Esophagus squamous epithelium (tissue), 5 donors: ENCODE measurements at regions not wholly inside any gene's neighbourhood (a gene's known extent, or its start where the extent isn't known, plus 50 kb on each side); places are given as distances from the start of the nearest gene placed in this dataset.
A peak's percentile ranks its signal among the peaks of the same experiment; 100 is the strongest.

Experiments
- DNase-seq: peaks from one replicate; lab custom pipeline; 2025; lab: John Stamatoyannopoulos, UW
- H3K27ac ChIP-seq, 4 donors: fragments of 200-600 bp; sonication (generic); one replicate each; pipeline ENCODE4 v1.5.1; 2016 to 2019; ENCODE audit warnings: mild to moderate bottlenecking in 1 of 4
- H3K27me3 ChIP-seq, 4 donors: fragments of 200-600 bp; sonication (generic); 1 replicate in 3 of 4; 2 replicates in 1 of 4; pipeline versions ENCODE4 v1.5.1 to v1.6.0; 2017 to 2021; ENCODE audit warnings: antibody characterized with exemption in 1 of 4
- H3K36me3 ChIP-seq, 3 donors: fragments of 200-600 bp; sonication (generic); one replicate each; pipeline ENCODE4 v1.5.1; 2016 to 2019
- H3K4me1 ChIP-seq, 3 donors: fragments of 200-600 bp; sonication (generic); one replicate each; pipeline ENCODE4 v1.5.1; 2017 to 2019
- H3K4me3 ChIP-seq, 4 donors: fragments of 200-600 bp; sonication (generic); 1 replicate in 3 of 4; 2 replicates in 1 of 4; pipeline ENCODE4 v1.5.1; 2016 to 2019; ENCODE audit warnings: mild to moderate bottlenecking in 2 of 4, moderate library complexity in 1 of 4
- H3K9me3 ChIP-seq, 3 donors: fragments of 200-600 bp; sonication (generic); one replicate each; pipeline ENCODE4 v1.5.1; 2016 to 2019
- POLR2A ChIP-seq, 4 donors: fragments of 450-650 bp; IDR thresholded peaks; one replicate each; pipeline ENCODE4 v1.6.1; 2017; ENCODE audit warnings: antibody characterized with exemption in 4 of 4, mild to moderate bottlenecking in 4 of 4, moderate library complexity in 3 of 4
- WGBS, 2 donors: methylation state at CpG; one replicate each; pipeline ENCODE4 v1.1.5; 2018; 5-methylcytosine and 5-hydroxymethylcytosine counted together
- intact Hi-C: fragments of 100-400 bp; cut with DNase I; formaldehyde crosslinking; loops from one replicate; pipeline ENCODE4 v1.15.0; 2022
- TF ChIP-seq, protein P1 (sequence below), 6 experiments: fragments of 450-650 bp in 4 of 6; fragments of 200-600 bp in 2 of 6; sonication (generic) in 2 of 6; IDR thresholded peaks; one replicate each; pipeline ENCODE4 v1.5.1; 2016 to 2019; ENCODE audit warnings: antibody characterized with exemption in 6 of 6, mild to moderate bottlenecking in 4 of 6, moderate library complexity in 4 of 6
- donor health status: DM: yes; HTN: yes; CAD: no.

DNA sequence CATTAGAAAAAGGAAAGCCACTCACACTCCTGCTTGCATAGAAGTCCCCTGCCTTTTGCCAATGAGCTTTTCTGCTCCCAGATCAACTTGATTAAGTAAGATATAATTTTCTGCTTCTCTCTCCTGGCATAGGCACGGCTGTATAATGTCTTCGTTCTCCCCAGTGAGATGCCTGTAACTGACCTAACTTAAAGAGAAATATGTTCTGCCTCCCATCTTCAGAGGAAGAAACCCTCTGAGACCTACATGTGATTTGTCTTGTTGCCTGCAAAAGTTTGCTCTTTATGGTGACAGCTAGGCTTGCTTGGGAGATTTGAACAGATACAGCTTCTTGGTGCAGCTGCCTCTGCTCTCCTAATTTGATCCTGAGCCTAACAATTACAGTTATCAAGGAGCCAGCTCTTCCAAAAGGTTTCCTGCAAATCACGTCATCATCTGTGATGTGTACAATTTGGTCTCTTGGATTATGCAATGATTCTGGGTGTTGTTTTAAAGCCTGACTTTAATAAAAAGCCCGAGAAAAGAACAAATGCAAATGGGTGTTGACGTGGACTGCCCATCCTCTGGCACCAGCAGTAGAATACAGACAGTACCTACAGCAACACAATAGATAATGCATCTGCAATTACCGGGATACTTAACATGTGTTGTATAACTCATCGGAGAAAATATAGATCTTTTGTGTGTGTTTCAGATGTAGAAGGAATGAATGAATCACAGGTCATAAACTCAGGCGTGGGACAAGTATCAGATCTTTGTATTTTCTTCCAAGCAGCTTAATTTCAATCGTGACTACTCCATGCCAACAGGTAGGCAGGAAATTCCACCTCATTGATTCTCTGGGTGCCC is 76.2 kb upstream of the KAZN start:
- no peaks in the 10 kb centered on the region for H3K9me3 ChIP-seq
- H3K4me1 ChIP-seq = peaks cover 15 to 73% (median 52%) of the 10 kb centered on the region in 3 donors
- intact Hi-C loops = no loop called here
- H3K27me3 ChIP-seq = no peaks in the 10 kb centered on the region
- peak overlapping the region; percentile 60 to 89 (median 84) for H3K27ac ChIP-seq
- H3K4me3 ChIP-seq = no peak overlapping the region
- DNase-seq = no peak
- 24 to 27% methylated on average over 9 of the region's 9 CpGs for WGBS, 2 donors
- no peak for TF ChIP-seq POLR2A (IDR thresholded peaks at IDR 0.05)
- TF ChIP-seq, protein P1, sequence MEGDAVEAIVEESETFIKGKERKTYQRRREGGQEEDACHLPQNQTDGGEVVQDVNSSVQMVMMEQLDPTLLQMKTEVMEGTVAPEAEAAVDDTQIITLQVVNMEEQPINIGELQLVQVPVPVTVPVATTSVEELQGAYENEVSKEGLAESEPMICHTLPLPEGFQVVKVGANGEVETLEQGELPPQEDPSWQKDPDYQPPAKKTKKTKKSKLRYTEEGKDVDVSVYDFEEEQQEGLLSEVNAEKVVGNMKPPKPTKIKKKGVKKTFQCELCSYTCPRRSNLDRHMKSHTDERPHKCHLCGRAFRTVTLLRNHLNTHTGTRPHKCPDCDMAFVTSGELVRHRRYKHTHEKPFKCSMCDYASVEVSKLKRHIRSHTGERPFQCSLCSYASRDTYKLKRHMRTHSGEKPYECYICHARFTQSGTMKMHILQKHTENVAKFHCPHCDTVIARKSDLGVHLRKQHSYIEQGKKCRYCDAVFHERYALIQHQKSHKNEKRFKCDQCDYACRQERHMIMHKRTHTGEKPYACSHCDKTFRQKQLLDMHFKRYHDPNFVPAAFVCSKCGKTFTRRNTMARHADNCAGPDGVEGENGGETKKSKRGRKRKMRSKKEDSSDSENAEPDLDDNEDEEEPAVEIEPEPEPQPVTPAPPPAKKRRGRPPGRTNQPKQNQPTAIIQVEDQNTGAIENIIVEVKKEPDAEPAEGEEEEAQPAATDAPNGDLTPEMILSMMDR (IDR thresholded peaks at IDR 0.05) = no peak
- H3K36me3 ChIP-seq = no peaks in the 10 kb centered on the region

GRCh38 chr1:14522926-14523241 is 75.6 kb upstream of the KAZN start:
- intact Hi-C loops = no loop called here
- Histone ChIP-seq H3K9me3 (no peaks in the 10 kb centered on the region), H3K4me1 (peaks cover 15 to 67% (median 50%) of the 10 kb centered on the region in 3 donors), H3K27me3 (no peaks in the 10 kb centered on the region), H3K36me3 (no peaks in the 10 kb centered on the region), H3K4me3 (no peak overlapping the region), H3K27ac (peak overlapping the region; percentile 60 to 89 (median 84))
- DNase-seq = no peak
- WGBS, 2 donors = 30% methylated on average over 4 of the region's 4 CpGs
- TF ChIP-seq, protein P1 (IDR thresholded peaks at IDR 0.05) = peak in 1 of 6 experiments; percentile 29
- no peak for TF ChIP-seq POLR2A (IDR thresholded peaks at IDR 0.05)

DNA sequence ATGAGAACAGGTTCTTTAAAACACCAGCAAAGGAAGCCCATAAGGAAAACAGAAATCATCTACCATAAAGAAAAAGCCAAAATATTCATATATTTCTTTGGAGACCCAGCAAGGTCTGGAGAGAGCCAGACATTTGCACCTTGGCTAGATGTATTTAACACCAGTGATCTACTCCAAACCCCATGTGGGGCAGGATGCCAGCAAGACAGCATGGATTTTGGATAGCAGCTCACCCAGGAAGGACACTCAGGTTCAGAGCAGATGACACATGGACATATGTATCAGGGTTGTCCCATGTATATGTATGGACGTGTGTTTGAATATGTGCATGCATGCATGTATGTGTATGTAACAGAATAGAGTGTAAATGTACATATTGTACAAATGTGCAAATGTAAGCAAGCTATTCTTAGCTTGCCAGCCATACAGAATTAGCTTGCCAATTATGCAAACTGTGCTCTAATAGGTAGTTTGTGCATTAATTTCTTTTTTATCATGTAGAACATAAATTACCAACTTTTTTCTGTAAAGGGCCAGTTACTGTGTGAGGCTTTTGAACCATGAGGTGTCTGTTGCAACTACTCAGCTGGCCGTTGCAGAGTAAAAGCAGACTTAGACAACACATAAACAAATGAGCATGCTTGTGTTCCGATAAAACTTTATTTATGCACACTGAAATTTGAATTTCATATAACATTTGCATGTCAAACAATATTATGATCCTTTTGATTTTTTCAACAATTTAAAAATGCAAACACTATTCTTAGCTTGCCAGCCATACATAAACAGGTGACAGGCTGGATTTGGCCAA is 73.5 kb upstream of the KAZN start:
- Histone ChIP-seq H3K36me3 (no peaks in the 10 kb centered on the region), H3K4me3 (no peak overlapping the region), H3K4me1 (peaks cover 5 to 45% (median 30%) of the 10 kb centered on the region in 3 donors), H3K27me3 (no peaks in the 10 kb centered on the region), H3K9me3 (no peaks in the 10 kb centered on the region), H3K27ac (no peak overlapping the region)
- intact Hi-C loops = no loop called here
- DNase-seq = no peak
- 81 to 85% methylated on average over 3 of the region's 3 CpGs for WGBS, 2 donors
- TF ChIP-seq, protein P1 (IDR thresholded peaks at IDR 0.05) = no peak
- TF ChIP-seq POLR2A (IDR thresholded peaks at IDR 0.05) = no peak

- Histone ChIP-seq H3K4me1 (peaks cover 0 to 9% (median 0%) of the 10 kb centered on the region in 3 donors), H3K9me3 (no peaks in the 10 kb centered on the region), H3K27ac (no peak overlapping the region), H3K36me3 (no peaks in the 10 kb centered on the region), H3K4me3 (no peak overlapping the region), H3K27me3 (no peaks in the 10 kb centered on the region)
- TF ChIP-seq POLR2A (IDR thresholded peaks at IDR 0.05) = no peak
- TF ChIP-seq, protein P1 (IDR thresholded peaks at IDR 0.05) = no peak
- no peak for DNase-seq
- intact Hi-C loops = no loop called here
- 38 to 66% methylated on average over 2 of the region's 2 CpGs for WGBS, 2 donors
Observed at GRCh38 chr1:14529475-14529874, 69.0 kb upstream of the KAZN start.

DNA sequence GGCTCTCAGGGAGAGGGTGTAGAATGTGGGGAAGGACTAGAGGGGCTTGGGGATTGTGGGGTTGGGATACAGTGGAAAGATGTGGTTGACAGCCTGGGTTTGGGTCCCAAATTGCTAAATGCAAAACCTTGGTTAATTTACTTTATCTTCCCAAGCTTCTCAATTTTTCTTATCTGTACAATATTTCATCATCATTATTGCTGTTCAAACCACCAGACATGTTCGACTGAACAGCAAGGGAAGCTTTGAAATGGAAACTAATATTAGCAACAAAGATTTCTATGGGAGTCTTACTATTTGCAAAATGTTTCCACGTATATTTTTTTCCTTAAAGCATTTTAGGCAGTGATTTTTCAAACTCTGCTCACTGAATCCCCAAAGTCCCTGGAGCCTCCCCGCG is 67.0 kb upstream of the KAZN start:
- H3K36me3 ChIP-seq = no peaks in the 10 kb centered on the region
- intact Hi-C loops = no loop called here
- H3K9me3 ChIP-seq = no peaks in the 10 kb centered on the region
- H3K4me1 ChIP-seq = peaks cover 0 to 2% (median 0%) of the 10 kb centered on the region in 3 donors
- WGBS, 2 donors = 80 to 86% methylated on average over 4 of the region's 4 CpGs
- H3K27ac ChIP-seq = no peak overlapping the region
- no peak for DNase-seq
- H3K4me3 ChIP-seq = no peak overlapping the region
- TF ChIP-seq, protein P1 (IDR thresholded peaks at IDR 0.05) = no peak
- TF ChIP-seq POLR2A (IDR thresholded peaks at IDR 0.05) = no peak
- no peaks in the 10 kb centered on the region for H3K27me3 ChIP-seq
